ENCODE measurements at regions not wholly inside any gene's neighbourhood (a gene's known extent, or its start where the extent isn't known, plus 50 kb on each side); places are given as distances from the start of the nearest gene placed in this dataset.
A peak's percentile ranks its signal among the peaks of the same experiment; 100 is the strongest.

DNA sequence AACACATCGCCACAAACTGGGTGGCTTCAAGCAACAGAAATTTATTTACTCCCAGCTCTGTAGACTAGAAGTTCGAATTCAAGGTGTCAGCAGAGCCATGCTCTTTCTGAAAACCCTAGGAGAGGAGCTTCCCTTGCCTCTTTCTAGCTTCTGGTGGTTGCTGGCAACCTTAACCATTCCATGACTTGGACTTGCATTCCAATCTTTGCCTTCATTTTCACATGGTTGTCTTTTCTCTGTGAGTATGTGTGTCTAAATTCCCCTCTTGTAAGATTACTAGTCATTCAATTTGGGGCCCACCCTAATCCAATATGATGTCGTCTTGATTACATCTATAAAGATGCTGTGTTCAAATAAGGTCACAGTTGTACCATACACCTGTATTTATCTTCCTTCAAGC, 65.9 kb upstream of the PRKG1 start:
- TF ChIP-seq, protein P1, sequence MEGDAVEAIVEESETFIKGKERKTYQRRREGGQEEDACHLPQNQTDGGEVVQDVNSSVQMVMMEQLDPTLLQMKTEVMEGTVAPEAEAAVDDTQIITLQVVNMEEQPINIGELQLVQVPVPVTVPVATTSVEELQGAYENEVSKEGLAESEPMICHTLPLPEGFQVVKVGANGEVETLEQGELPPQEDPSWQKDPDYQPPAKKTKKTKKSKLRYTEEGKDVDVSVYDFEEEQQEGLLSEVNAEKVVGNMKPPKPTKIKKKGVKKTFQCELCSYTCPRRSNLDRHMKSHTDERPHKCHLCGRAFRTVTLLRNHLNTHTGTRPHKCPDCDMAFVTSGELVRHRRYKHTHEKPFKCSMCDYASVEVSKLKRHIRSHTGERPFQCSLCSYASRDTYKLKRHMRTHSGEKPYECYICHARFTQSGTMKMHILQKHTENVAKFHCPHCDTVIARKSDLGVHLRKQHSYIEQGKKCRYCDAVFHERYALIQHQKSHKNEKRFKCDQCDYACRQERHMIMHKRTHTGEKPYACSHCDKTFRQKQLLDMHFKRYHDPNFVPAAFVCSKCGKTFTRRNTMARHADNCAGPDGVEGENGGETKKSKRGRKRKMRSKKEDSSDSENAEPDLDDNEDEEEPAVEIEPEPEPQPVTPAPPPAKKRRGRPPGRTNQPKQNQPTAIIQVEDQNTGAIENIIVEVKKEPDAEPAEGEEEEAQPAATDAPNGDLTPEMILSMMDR (IDR thresholded peaks at IDR 0.05): no peak

DNA sequence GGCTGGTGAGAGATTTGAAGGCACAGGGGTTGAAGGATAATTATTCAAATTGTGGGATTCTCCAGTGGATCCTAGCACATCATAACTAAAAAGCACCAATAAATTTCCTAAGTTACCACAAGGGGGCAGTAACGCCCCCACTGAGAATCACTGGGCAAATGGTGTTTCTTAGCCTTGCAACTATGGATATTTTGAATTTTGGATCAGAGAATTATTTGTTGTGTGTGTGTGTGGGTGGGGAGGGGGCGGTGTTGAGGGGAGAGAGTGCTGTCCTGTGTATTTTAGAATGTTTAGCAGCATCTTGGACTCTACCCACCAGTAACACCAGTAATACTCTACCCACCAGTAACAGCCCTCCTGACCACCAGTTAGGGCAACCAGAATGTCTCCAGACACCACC, 63.3 kb upstream of the PRKG1 start:
- TF ChIP-seq, protein P1 (IDR thresholded peaks at IDR 0.05): peak; percentile 75

DNA sequence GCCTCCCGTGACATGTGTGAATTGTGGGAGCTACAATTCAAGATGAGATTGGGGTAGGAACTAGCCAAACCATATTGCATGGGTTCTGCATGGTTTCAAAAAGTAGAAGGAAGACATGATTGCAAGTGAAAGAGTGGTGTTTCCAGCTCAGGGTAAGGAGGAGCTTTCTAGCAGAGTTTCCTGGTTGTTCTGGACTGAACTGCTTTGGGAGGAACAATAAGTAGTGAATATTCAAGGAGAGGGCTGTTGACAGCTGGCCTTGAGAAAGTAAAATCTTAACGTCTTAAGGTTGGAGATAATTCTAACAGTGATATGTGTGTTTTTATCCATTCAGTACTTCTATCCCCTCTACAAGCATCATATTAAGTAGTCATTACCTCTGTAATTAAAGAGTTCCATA, 62.2 kb upstream of the PRKG1 start:
- TF ChIP-seq, protein P1 (IDR thresholded peaks at IDR 0.05): no peak

DNA sequence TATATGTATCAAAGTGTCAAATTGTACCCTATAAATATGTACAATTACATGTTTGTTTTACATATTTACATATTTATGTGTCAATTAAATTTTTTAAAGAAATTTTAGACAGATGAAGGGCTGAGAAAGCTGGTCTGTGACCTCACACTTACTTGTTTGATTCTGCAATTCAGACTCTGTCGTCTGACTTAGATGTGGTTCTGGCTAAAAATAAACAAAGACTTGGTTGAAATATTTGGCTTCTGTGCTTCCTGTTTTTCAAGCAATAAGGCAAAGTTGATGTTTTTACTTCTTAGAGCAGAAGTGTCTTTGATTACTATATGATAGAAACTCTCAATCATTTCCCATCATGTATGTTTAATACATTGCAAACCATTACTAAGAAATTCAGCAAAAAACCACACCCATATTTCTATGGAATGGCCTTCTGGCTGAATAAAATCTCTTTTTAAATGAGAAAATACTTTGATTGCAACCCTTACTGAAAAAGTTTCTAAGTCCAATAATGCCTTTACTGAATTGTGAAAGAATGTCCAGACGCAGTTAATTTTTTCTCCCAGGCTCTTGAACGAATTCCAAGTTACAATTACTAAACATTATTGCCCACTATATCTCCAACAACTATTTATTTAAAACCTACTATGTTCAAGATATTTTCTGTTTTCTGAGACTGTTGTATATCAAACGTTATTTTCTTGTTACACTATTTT, 59.5 kb upstream of the PRKG1 start:
- TF ChIP-seq, protein P1 (IDR thresholded peaks at IDR 0.05): no peak

DNA sequence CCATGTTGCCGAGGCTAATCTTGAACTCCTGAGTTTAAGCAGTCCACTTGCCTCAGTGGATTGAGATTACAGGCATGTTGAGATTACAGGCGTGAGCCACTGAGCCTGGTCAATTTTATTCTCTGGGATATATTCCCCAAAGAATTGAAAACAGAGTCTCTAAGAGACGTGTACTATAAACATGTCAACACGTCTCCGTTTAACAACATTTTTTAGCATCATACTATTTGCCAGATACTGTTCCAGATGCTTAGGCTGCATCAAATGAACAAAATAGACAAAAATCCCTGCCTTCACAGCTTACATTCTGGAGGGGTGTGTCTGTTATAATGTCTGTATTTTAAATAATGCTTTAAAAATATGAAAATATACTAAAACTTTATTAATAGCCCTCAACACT, 54.1 kb upstream of the PRKG1 start:
- TF ChIP-seq, protein P1 (IDR thresholded peaks at IDR 0.05): no peak

DNA sequence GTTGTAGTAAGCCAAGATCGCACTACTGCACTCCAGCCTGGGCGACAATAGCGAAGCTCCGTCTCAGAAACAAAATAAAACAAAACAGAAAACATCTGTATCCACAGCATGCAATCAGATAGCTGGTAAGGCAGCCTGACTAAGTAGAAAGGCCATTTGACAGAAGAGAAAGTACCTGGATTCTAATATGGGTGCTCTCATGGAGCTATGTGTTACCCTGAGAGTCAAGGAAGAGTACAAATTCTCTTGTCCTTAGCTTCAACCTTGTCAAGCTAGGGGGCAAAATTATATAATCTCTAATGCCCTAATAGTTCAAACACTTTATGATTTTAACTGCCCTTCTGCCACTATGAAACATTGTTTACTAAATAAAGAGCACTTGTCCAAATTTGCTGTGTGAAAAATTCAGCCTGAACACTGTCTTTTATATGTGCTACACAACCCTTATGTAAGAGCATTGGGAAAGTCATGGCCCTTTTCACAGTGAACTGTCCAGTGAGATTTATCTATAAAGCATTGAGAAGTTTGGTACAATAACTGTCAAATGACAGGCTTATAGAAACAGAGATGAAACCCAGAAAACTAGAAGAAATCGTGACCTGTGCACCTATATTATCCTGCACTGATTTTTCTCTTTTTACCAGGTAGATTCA, 51.2 kb upstream of the PRKG1 start:
- TF ChIP-seq, protein P1 (IDR thresholded peaks at IDR 0.05): no peak

DNA sequence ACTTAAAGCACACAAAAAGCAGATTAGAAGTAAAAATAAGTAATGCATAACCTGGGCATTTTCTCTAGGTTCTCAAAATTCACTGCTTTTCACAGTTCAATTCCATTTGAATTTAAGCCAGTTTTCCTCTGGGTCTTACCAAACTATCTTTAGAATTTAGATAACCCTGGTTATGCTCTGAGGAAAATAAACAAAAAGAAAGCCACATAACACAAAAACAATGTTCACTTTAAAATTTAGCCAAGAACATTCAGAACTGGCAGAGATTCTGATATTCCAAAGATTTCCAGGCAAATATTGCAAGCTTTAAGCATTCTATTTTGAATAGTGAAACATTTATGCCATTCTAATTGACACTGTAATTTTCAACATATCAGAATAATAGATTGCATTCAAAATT, 50.7 kb upstream of the PRKG1 start:
- TF ChIP-seq, protein P1 (IDR thresholded peaks at IDR 0.05): no peak

Data from LNCAP (cell line).